BLaER1 (cell line): ENCODE measurements at regions not wholly inside any gene's neighbourhood (a gene's known extent, or its start where the extent isn't known, plus 50 kb on each side); places are given as distances from the start of the nearest gene placed in this dataset.

Experiments
- H3K27ac ChIP-seq: shearing (Covaris generic); formaldehyde crosslinking; 2 replicates; pipeline ENCODE4 v1.8.1; 2022
- H3K27me3 ChIP-seq: shearing (Covaris generic); formaldehyde crosslinking; 2 replicates; pipeline ENCODE4 v1.8.1; 2022
- H3K36me3 ChIP-seq: shearing (Covaris generic); formaldehyde crosslinking; 2 replicates; pipeline ENCODE4 v1.8.1; 2022
- H3K4me1 ChIP-seq: shearing (Covaris generic); formaldehyde crosslinking; 2 replicates; pipeline ENCODE4 v1.8.1; 2022
- H3K4me2 ChIP-seq: shearing (Covaris generic); formaldehyde crosslinking; 2 replicates; pipeline ENCODE4 v1.8.1; 2022
- H3K4me3 ChIP-seq: shearing (Covaris generic); formaldehyde crosslinking; 2 replicates; pipeline ENCODE4 v1.8.1; 2022
- H3K9ac ChIP-seq: shearing (Covaris generic); formaldehyde crosslinking; 2 replicates; pipeline ENCODE4 v1.8.1; 2022
- H3K9me3 ChIP-seq: shearing (Covaris generic); formaldehyde crosslinking; 2 replicates; pipeline ENCODE4 v1.8.1; 2022
- H4K20me1 ChIP-seq: shearing (Covaris generic); formaldehyde crosslinking; 2 replicates; pipeline ENCODE4 v1.8.1; 2022
- Cebpa-rat ChIP-seq: shearing (Covaris generic); IDR thresholded peaks from 2 replicates; pipeline ENCODE4 v1.8.1; 2022

DNA sequence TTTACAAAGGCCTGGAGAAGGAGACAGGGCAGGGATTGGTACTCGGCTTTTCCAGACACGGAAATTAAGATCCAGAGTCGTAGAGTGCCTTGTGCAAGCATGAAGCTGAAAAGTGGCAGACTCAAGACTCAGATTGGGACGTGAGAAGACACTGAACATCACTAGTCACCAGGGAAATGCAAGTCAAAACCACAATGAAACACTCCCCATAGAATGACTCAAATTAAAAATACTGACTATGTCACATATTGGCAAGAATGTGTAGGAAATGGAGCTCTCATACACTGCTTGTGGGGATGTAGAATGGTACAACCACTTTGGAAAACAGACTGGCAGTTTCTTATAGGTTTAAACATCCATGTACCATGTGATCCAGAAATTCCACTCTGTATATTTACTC, 472.0 kb downstream of the RPS24 start:
- Histone ChIP-seq H3K9me3 (no peaks in the 10 kb centered on the region), H3K27ac (no peak overlapping the region), H3K4me1 (no peaks in the 10 kb centered on the region), H3K4me3 (no peak overlapping the region), H3K9ac (no peak overlapping the region), H3K4me2 (no peak overlapping the region), H3K27me3 (no peaks in the 10 kb centered on the region), H3K36me3 (no peaks in the 10 kb centered on the region), H4K20me1 (no peaks in the 10 kb centered on the region)
- TF ChIP-seq Cebpa-rat: no peak

- Histone ChIP-seq H3K4me2 (no peak overlapping the region), H3K9ac (no peak overlapping the region), H3K36me3 (no peaks in the 10 kb centered on the region), H4K20me1 (no peaks in the 10 kb centered on the region), H3K9me3 (no peaks in the 10 kb centered on the region), H3K4me1 (no peaks in the 10 kb centered on the region), H3K27me3 (no peaks in the 10 kb centered on the region), H3K4me3 (no peak overlapping the region), H3K27ac (no peak overlapping the region)
- no peak for TF ChIP-seq Cebpa-rat
These were observed 473.0 kb downstream of the RPS24 start for GRCh38 chr10:78506614-78507013.

DNA sequence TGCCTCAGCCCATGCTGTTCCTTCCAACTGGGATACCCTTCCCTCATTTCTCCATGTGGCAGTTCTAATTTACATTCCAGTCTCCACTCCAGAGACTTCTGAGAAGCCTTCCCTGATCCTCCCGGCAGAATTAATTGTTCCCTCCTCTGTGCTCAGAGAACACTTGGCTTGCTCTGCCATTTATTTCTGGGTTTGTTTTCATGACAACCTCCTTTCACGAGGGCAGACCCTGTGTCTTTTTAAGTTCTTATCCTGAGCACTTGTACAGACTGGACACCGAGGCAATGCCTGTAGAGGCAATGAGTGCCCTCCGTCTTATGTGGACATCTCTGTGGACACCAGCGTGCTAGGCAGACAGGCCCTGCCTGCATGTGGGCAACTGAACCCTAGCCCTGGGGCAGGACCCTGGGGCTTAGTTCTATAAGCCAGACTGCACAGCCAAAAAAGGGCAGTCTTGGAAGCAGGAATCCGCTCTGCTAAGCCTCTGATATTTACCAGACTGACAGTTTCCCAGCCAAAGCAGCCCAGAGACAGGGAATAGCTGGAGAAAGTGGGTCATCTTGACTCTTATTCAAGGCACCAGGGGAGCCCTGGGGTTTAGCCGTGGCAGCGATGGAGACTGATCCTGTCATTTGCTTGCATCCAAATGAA, 474.0 kb downstream of the RPS24 start:
- no peak overlapping the region for H3K4me3 ChIP-seq
- H3K27me3 ChIP-seq: no peaks in the 10 kb centered on the region
- H4K20me1 ChIP-seq: no peaks in the 10 kb centered on the region
- H3K9me3 ChIP-seq: no peaks in the 10 kb centered on the region
- no peak for TF ChIP-seq Cebpa-rat
- H3K4me1 ChIP-seq: no peaks in the 10 kb centered on the region
- no peak overlapping the region for H3K27ac ChIP-seq
- no peak overlapping the region for H3K4me2 ChIP-seq
- H3K9ac ChIP-seq: no peak overlapping the region
- no peaks in the 10 kb centered on the region for H3K36me3 ChIP-seq

- Histone ChIP-seq H3K9ac (no peak overlapping the region), H3K27me3 (no peaks in the 10 kb centered on the region), H3K4me2 (no peak overlapping the region), H3K9me3 (no peaks in the 10 kb centered on the region), H3K36me3 (no peaks in the 10 kb centered on the region), H3K4me1 (no peaks in the 10 kb centered on the region), H3K27ac (no peak overlapping the region), H4K20me1 (no peaks in the 10 kb centered on the region), H3K4me3 (no peak overlapping the region)
- no peak for TF ChIP-seq Cebpa-rat
These were observed 475.5 kb downstream of the RPS24 start for GRCh38 chr10:78508955-78509748.

DNA sequence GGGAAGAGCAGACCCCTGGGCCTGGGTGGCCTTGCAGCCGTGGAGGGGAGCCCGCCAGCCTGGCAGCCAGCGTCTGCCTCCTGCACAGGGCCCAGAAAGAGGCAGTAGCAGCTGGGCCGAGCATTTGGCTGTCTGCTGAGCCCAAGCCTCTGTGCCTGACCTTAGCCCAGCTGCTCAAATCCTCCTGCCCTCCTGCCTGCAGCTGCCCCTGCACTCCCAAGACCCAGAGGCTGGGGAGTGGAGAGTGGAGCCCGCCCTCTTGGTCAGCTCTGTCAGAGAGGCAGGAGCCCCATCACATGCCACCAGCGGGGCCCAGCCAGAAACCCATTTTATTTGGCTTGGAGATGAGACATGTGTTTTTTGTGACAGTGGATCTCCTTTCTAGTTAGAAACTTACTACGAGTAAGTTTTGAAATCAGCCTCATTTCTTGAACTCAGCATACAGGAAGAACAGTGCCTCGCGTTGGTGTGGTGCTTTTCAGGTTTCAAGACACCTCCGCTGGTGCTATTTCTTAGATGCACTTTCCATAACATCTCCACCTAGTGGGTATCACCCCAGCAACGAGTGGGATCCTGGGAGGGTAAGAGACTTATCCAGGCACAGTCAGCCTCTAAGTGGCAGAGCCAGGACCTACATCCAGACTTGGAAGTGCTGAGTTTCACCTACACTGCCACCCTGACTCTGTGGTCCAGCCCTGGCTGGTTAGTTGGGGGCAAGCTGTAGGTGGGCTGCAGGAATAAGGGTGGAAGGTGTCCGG, 477.1 kb downstream of the RPS24 start:
- Histone ChIP-seq H3K27ac (no peak overlapping the region), H3K9me3 (no peaks in the 10 kb centered on the region), H3K9ac (no peak overlapping the region), H3K36me3 (no peaks in the 10 kb centered on the region), H3K4me2 (no peak overlapping the region), H3K27me3 (no peaks in the 10 kb centered on the region), H3K4me3 (no peak overlapping the region), H4K20me1 (no peaks in the 10 kb centered on the region), H3K4me1 (no peaks in the 10 kb centered on the region)
- TF ChIP-seq Cebpa-rat: no peak

DNA sequence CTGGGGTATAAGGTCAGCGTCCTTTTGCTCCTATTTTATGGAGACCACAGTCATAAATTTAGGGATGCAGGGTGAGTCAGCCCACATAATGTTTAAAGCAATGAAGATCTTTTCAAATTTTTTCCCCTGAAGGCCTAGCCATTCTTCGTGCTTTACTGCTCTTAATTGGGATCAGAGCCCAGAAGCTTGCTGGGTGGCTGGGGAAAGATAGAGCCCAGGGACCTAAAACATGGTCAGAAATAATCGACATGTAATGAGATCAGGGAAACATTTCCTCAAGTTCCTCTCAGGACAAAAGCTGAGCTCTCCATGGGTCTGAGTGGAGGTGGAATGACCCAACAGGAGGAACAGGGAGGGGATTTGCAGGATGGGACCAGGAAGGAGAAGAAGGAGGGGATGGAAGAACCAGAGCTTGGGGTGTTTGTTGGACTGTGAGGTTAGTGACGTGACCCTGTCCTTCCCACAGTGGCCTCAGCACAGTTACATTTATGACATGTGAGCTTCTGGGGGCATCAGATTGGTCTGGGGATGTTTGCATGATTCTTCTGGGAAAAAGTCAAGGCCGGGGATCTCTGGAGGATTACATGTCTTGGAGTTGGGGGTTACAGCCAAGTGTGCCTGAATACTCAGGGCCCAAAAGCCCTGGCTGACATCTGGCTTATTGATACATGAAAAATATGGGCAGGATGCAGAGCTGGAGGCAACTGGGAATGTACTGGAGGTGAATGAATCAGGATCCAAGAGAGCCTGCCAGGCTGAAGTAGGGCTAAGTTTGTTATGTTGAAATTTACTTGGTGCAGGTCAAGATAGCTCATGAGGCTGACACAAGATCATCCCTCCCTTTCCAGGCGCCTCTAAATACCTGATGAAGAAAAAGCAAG, 477.9 kb downstream of the RPS24 start:
- Histone ChIP-seq H3K9ac (no peak overlapping the region), H4K20me1 (no peaks in the 10 kb centered on the region), H3K27me3 (no peaks in the 10 kb centered on the region), H3K4me1 (no peaks in the 10 kb centered on the region), H3K27ac (no peak overlapping the region), H3K36me3 (no peaks in the 10 kb centered on the region), H3K4me3 (no peak overlapping the region), H3K4me2 (no peak overlapping the region), H3K9me3 (no peaks in the 10 kb centered on the region)
- TF ChIP-seq Cebpa-rat: no peak

GRCh38 chr10:78512205-78512550, 478.5 kb downstream of the RPS24 start:
- no peak overlapping the region for H3K9ac ChIP-seq
- no peak overlapping the region for H3K4me3 ChIP-seq
- H3K27me3 ChIP-seq: no peaks in the 10 kb centered on the region
- H3K4me1 ChIP-seq: no peaks in the 10 kb centered on the region
- no peak overlapping the region for H3K27ac ChIP-seq
- H3K36me3 ChIP-seq: no peaks in the 10 kb centered on the region
- no peaks in the 10 kb centered on the region for H3K9me3 ChIP-seq
- no peaks in the 10 kb centered on the region for H4K20me1 ChIP-seq
- TF ChIP-seq Cebpa-rat: no peak
- H3K4me2 ChIP-seq: no peak overlapping the region

GRCh38 chr10:78513330-78513729, 479.7 kb downstream of the RPS24 start:
- Histone ChIP-seq H3K4me3 (no peak overlapping the region), H3K4me1 (no peaks in the 10 kb centered on the region), H3K27me3 (no peaks in the 10 kb centered on the region), H3K9me3 (no peaks in the 10 kb centered on the region), H4K20me1 (no peaks in the 10 kb centered on the region), H3K4me2 (no peak overlapping the region), H3K36me3 (no peaks in the 10 kb centered on the region), H3K27ac (no peak overlapping the region), H3K9ac (no peak overlapping the region)
- no peak for TF ChIP-seq Cebpa-rat

DNA sequence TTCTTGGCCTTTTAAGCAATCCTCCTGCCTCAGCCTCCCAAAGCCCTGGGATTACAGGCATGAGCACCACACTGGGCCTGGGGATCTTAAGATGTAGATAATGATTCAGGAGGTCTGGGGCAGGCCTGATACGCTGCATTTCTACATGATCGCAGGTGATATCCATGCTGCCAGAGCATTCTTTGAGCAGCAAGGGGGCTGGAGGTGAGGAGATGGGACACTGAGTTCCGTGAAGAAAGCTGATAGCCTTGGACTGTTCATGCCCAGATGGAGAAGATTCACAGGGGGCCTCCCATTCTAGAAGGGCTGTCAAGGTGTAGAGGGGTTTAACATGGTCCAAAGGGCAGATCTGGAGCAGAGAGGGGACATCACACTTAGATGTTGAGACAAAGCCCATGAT, 480.3 kb downstream of the RPS24 start:
- H3K4me3 ChIP-seq: no peak overlapping the region
- no peaks in the 10 kb centered on the region for H3K36me3 ChIP-seq
- no peak overlapping the region for H3K9ac ChIP-seq
- H3K27me3 ChIP-seq: no peaks in the 10 kb centered on the region
- no peak overlapping the region for H3K27ac ChIP-seq
- no peaks in the 10 kb centered on the region for H4K20me1 ChIP-seq
- H3K9me3 ChIP-seq: no peaks in the 10 kb centered on the region
- H3K4me2 ChIP-seq: no peak overlapping the region
- no peak for TF ChIP-seq Cebpa-rat
- H3K4me1 ChIP-seq: no peaks in the 10 kb centered on the region
